ENCODE measurements at regions not wholly inside any gene's neighbourhood (a gene's known extent, or its start where the extent isn't known, plus 50 kb on each side); places are given as distances from the start of the nearest gene placed in this dataset.

- Histone ChIP-seq H3K27me3 (ENCODE audit: control insufficient read depth in 1 of 2, insufficient read depth in 2 of 2, low read length in 2 of 2) (peaks cover 0 to 4% of the 10 kb centered on the region in 2 donors), H3K27ac (ENCODE audit: low read depth, low read length) (no peak overlapping the region), H3K9ac (ENCODE audit: low read depth in 1 of 2, low read length in 2 of 2) (no peak overlapping the region), H3K9me3 (ENCODE audit: control insufficient read depth in 1 of 2, low read length in 2 of 2) (no peaks in the 10 kb centered on the region), H3K4me3 (ENCODE audit: low read depth in 1 of 2, low read length in 2 of 2) (no peak overlapping the region), H3K4me1 (ENCODE audit: control insufficient read depth in 1 of 2, insufficient read depth in 2 of 2, low read length in 2 of 2) (peaks cover 0 to 5% of the 10 kb centered on the region in 2 donors), H3K36me3 (ENCODE audit: control insufficient read depth in 1 of 2, insufficient read depth in 2 of 2, low read length in 2 of 2) (no peaks in the 10 kb centered on the region)
These were observed 165.7 kb downstream of the IRF8 start for GRCh38 chr16:86064431-86065250.

GRCh38 chr16:86065711-86066110, 166.7 kb downstream of the IRF8 start:
- Histone ChIP-seq H3K4me1 (ENCODE audit: control insufficient read depth in 1 of 2, insufficient read depth in 2 of 2, low read length in 2 of 2) (peaks cover 0 to 5% of the 10 kb centered on the region in 2 donors), H3K27ac (ENCODE audit: low read depth, low read length) (no peak overlapping the region), H3K36me3 (ENCODE audit: control insufficient read depth in 1 of 2, insufficient read depth in 2 of 2, low read length in 2 of 2) (no peaks in the 10 kb centered on the region), H3K4me3 (ENCODE audit: low read depth in 1 of 2, low read length in 2 of 2) (no peak overlapping the region), H3K9ac (ENCODE audit: low read depth in 1 of 2, low read length in 2 of 2) (no peak overlapping the region), H3K9me3 (ENCODE audit: control insufficient read depth in 1 of 2, low read length in 2 of 2) (no peaks in the 10 kb centered on the region), H3K27me3 (ENCODE audit: control insufficient read depth in 1 of 2, insufficient read depth in 2 of 2, low read length in 2 of 2) (peaks cover 0 to 4% of the 10 kb centered on the region in 2 donors)

- peaks cover 0 to 5% of the 10 kb centered on the region in 2 donors for H3K4me1 ChIP-seq (ENCODE audit: control insufficient read depth in 1 of 2, insufficient read depth in 2 of 2, low read length in 2 of 2)
- H3K4me3 ChIP-seq (ENCODE audit: low read depth in 1 of 2, low read length in 2 of 2): no peak overlapping the region
- H3K27ac ChIP-seq (ENCODE audit: low read depth, low read length): no peak overlapping the region
These were observed 167.8 kb downstream of the IRF8 start for GRCh38 chr16:86066811-86067210.

DNA sequence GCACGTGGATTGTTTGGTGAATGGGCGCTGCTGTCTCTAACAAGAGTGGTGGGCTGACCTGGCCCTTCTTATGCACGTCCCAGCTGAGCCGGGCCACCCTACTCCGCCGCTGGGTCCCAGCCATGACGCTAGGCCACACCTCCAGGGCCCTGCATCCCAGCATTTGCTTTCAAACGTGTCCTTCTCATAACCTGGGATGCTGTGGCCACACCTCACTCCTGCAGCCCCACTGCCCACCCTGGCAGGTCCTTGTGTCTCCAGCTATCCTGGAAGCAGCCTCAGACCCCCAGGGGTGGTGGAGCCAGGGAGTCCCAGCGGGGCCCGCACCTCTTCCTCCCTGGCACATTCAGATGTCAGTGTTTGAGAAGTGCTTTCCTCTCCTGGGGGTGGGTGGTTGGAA, 168.6 kb downstream of the IRF8 start:
- H3K27me3 ChIP-seq (ENCODE audit: control insufficient read depth in 1 of 2, insufficient read depth in 2 of 2, low read length in 2 of 2): peaks cover 0 to 4% of the 10 kb centered on the region in 2 donors
- no peak overlapping the region for H3K4me3 ChIP-seq (ENCODE audit: low read depth in 1 of 2, low read length in 2 of 2)

More at GRCh38 chr16:86066811-86067210, 167.8 kb downstream of the IRF8 start:
- no peaks in the 10 kb centered on the region for H3K9me3 ChIP-seq (ENCODE audit: control insufficient read depth in 1 of 2, low read length in 2 of 2)
- H3K36me3 ChIP-seq (ENCODE audit: control insufficient read depth in 1 of 2, insufficient read depth in 2 of 2, low read length in 2 of 2): no peaks in the 10 kb centered on the region
- peaks cover 0 to 4% of the 10 kb centered on the region in 2 donors for H3K27me3 ChIP-seq (ENCODE audit: control insufficient read depth in 1 of 2, insufficient read depth in 2 of 2, low read length in 2 of 2)
- no peak overlapping the region for H3K9ac ChIP-seq (ENCODE audit: low read depth in 1 of 2, low read length in 2 of 2)

GRCh38 chr16:86067936-86068335, 169.0 kb downstream of the IRF8 start:
- H3K27me3 ChIP-seq (ENCODE audit: control insufficient read depth in 1 of 2, insufficient read depth in 2 of 2, low read length in 2 of 2): peaks cover 0 to 4% of the 10 kb centered on the region in 2 donors
- no peak overlapping the region for H3K27ac ChIP-seq (ENCODE audit: low read depth, low read length)
- H3K9me3 ChIP-seq (ENCODE audit: control insufficient read depth in 1 of 2, low read length in 2 of 2): no peaks in the 10 kb centered on the region
- H3K9ac ChIP-seq (ENCODE audit: low read depth in 1 of 2, low read length in 2 of 2): no peak overlapping the region
- H3K36me3 ChIP-seq (ENCODE audit: control insufficient read depth in 1 of 2, insufficient read depth in 2 of 2, low read length in 2 of 2): no peaks in the 10 kb centered on the region
- peaks cover 0 to 5% of the 10 kb centered on the region in 2 donors for H3K4me1 ChIP-seq (ENCODE audit: control insufficient read depth in 1 of 2, insufficient read depth in 2 of 2, low read length in 2 of 2)
- no peak overlapping the region for H3K4me3 ChIP-seq (ENCODE audit: low read depth in 1 of 2, low read length in 2 of 2)

More for the DNA sequence above, 168.6 kb downstream of the IRF8 start:
- Histone ChIP-seq H3K4me1 (ENCODE audit: control insufficient read depth in 1 of 2, insufficient read depth in 2 of 2, low read length in 2 of 2) (peaks cover 0 to 5% of the 10 kb centered on the region in 2 donors), H3K9me3 (ENCODE audit: control insufficient read depth in 1 of 2, low read length in 2 of 2) (no peaks in the 10 kb centered on the region), H3K36me3 (ENCODE audit: control insufficient read depth in 1 of 2, insufficient read depth in 2 of 2, low read length in 2 of 2) (no peaks in the 10 kb centered on the region), H3K9ac (ENCODE audit: low read depth in 1 of 2, low read length in 2 of 2) (no peak overlapping the region), H3K27ac (ENCODE audit: low read depth, low read length) (no peak overlapping the region)

DNA sequence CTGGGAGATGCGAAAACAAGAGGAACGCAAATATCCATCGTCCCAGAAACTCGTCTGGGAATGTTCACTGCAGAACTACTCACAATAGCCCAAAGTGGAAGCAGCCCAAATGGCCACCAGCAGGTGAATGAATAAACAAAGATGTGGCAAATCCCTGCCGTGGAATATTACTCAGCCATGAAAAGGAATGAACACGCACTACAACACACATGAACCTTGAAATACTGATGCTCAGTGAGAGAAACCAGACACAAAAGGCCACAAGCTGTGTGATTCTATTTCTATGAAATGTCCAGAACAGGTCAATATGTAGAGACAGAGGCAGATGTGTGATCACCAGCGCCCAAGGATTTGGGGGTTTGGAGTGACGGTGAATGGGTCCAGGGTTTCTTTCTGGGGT, 169.8 kb downstream of the IRF8 start:
- H3K4me1 ChIP-seq (ENCODE audit: control insufficient read depth in 1 of 2, insufficient read depth in 2 of 2, low read length in 2 of 2): peaks cover 0 to 5% of the 10 kb centered on the region in 2 donors
- H3K27me3 ChIP-seq (ENCODE audit: control insufficient read depth in 1 of 2, insufficient read depth in 2 of 2, low read length in 2 of 2): peaks cover 0 to 4% of the 10 kb centered on the region in 2 donors
- H3K4me3 ChIP-seq (ENCODE audit: low read depth in 1 of 2, low read length in 2 of 2): no peak overlapping the region
- H3K9ac ChIP-seq (ENCODE audit: low read depth in 1 of 2, low read length in 2 of 2): no peak overlapping the region
- H3K36me3 ChIP-seq (ENCODE audit: control insufficient read depth in 1 of 2, insufficient read depth in 2 of 2, low read length in 2 of 2): no peaks in the 10 kb centered on the region
- H3K27ac ChIP-seq (ENCODE audit: low read depth, low read length): no peak overlapping the region
- no peaks in the 10 kb centered on the region for H3K9me3 ChIP-seq (ENCODE audit: control insufficient read depth in 1 of 2, low read length in 2 of 2)

DNA sequence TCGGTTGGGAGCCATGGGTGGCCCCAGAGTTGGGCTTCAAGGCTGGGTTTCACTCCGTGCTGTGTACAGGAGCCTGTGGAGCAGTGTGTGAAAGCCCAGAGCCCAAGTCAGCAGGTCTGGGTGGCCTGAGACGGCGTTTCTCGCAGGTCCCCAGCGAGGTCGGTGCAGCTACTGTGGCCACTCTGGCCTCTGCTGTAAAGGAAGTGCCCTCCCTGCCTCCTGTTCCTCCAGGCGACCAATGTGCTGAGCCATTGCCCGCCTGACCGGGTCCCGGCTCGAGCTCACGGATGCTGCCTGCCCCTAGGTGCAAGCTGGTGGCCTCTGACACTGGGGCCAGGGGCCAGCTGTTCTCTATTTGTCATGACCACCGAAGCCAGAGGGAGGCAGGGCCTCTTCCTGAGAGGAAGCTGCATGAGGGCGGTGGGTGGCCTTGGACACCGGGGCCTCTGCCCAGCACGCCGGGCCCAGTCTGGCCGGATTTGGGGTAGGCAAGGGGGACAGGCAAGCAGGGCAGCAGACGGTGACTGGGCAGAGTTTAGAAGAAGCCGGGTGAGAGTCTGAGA, 170.9 kb downstream of the IRF8 start:
- Histone ChIP-seq H3K9ac (ENCODE audit: low read depth in 1 of 2, low read length in 2 of 2) (no peak overlapping the region), H3K9me3 (ENCODE audit: control insufficient read depth in 1 of 2, low read length in 2 of 2) (no peaks in the 10 kb centered on the region), H3K36me3 (ENCODE audit: control insufficient read depth in 1 of 2, insufficient read depth in 2 of 2, low read length in 2 of 2) (no peaks in the 10 kb centered on the region), H3K27ac (ENCODE audit: low read depth, low read length) (no peak overlapping the region), H3K4me1 (ENCODE audit: control insufficient read depth in 1 of 2, insufficient read depth in 2 of 2, low read length in 2 of 2) (peaks cover 0 to under 1% of the 10 kb centered on the region in 2 donors), H3K4me3 (ENCODE audit: low read depth in 1 of 2, low read length in 2 of 2) (no peak overlapping the region), H3K27me3 (ENCODE audit: control insufficient read depth in 1 of 2, insufficient read depth in 2 of 2, low read length in 2 of 2) (peaks cover 4% of the 10 kb centered on the region in 2 donors)

GRCh38 chr16:86070484-86070883, 171.5 kb downstream of the IRF8 start:
- H3K9ac ChIP-seq (ENCODE audit: low read depth in 1 of 2, low read length in 2 of 2): no peak overlapping the region
- H3K27ac ChIP-seq (ENCODE audit: low read depth, low read length): no peak overlapping the region

GRCh38 chr16:86070971-86071370, 172.0 kb downstream of the IRF8 start:
- Histone ChIP-seq H3K36me3 (ENCODE audit: control insufficient read depth in 1 of 2, insufficient read depth in 2 of 2, low read length in 2 of 2) (no peaks in the 10 kb centered on the region), H3K4me3 (ENCODE audit: low read depth in 1 of 2, low read length in 2 of 2) (no peak overlapping the region), H3K27me3 (ENCODE audit: control insufficient read depth in 1 of 2, insufficient read depth in 2 of 2, low read length in 2 of 2) (peaks cover 4 to 8% of the 10 kb centered on the region in 2 donors), H3K9me3 (ENCODE audit: control insufficient read depth in 1 of 2, low read length in 2 of 2) (no peaks in the 10 kb centered on the region), H3K9ac (ENCODE audit: low read depth in 1 of 2, low read length in 2 of 2) (no peak overlapping the region), H3K4me1 (ENCODE audit: control insufficient read depth in 1 of 2, insufficient read depth in 2 of 2, low read length in 2 of 2) (no peaks in the 10 kb centered on the region), H3K27ac (ENCODE audit: low read depth, low read length) (no peak overlapping the region)

More at GRCh38 chr16:86070484-86070883, 171.5 kb downstream of the IRF8 start:
- no peaks in the 10 kb centered on the region for H3K4me1 ChIP-seq (ENCODE audit: control insufficient read depth in 1 of 2, insufficient read depth in 2 of 2, low read length in 2 of 2)
- no peaks in the 10 kb centered on the region for H3K36me3 ChIP-seq (ENCODE audit: control insufficient read depth in 1 of 2, insufficient read depth in 2 of 2, low read length in 2 of 2)
- H3K9me3 ChIP-seq (ENCODE audit: control insufficient read depth in 1 of 2, low read length in 2 of 2): no peaks in the 10 kb centered on the region
- H3K27me3 ChIP-seq (ENCODE audit: control insufficient read depth in 1 of 2, insufficient read depth in 2 of 2, low read length in 2 of 2): peaks cover 4 to 8% of the 10 kb centered on the region in 2 donors
- no peak overlapping the region for H3K4me3 ChIP-seq (ENCODE audit: low read depth in 1 of 2, low read length in 2 of 2)

- no peaks in the 10 kb centered on the region for H3K9me3 ChIP-seq (ENCODE audit: control insufficient read depth in 1 of 2, low read length in 2 of 2)
- H3K9ac ChIP-seq (ENCODE audit: low read depth in 1 of 2, low read length in 2 of 2): no peak overlapping the region
- no peak overlapping the region for H3K4me3 ChIP-seq (ENCODE audit: low read depth in 1 of 2, low read length in 2 of 2)
- H3K27ac ChIP-seq (ENCODE audit: low read depth, low read length): no peak overlapping the region
- H3K4me1 ChIP-seq (ENCODE audit: control insufficient read depth in 1 of 2, insufficient read depth in 2 of 2, low read length in 2 of 2): no peaks in the 10 kb centered on the region
- H3K27me3 ChIP-seq (ENCODE audit: control insufficient read depth in 1 of 2, insufficient read depth in 2 of 2, low read length in 2 of 2): peaks cover 4 to 8% of the 10 kb centered on the region in 2 donors
- H3K36me3 ChIP-seq (ENCODE audit: control insufficient read depth in 1 of 2, insufficient read depth in 2 of 2, low read length in 2 of 2): no peaks in the 10 kb centered on the region
These were observed 172.8 kb downstream of the IRF8 start for GRCh38 chr16:86071611-86072240.
